GM12864 (cell line): ENCODE measurements at regions not wholly inside any gene's neighbourhood (a gene's known extent, or its start where the extent isn't known, plus 50 kb on each side); places are given as distances from the start of the nearest gene placed in this dataset.

Experiments used
- DNase-seq: peaks from one replicate; pipeline ENCODE4 v3.0.0-alpha.2; 2011; ENCODE audit warnings: low read depth
- H3K4me3 ChIP-seq: 2 replicates; pipeline ENCODE4 v1.5.1; 2011; ENCODE audit warnings: mild to moderate bottlenecking, low read depth, low read length, control low read depth
- TF ChIP-seq, protein P1 (sequence below): IDR thresholded peaks from 2 replicates; pipeline ENCODE4 v1.5.1; 2011; ENCODE audit warnings: low read depth, mild to moderate bottlenecking, moderate library complexity, low read length, control low read depth, inconsistent platforms; ENCODE audit errors: missing control alignments

GRCh38 chr16:85166699-85167588 lies 54.7 kb upstream of the CIBAR2 start:
- H3K4me3 ChIP-seq = no peak overlapping the region
- TF ChIP-seq, protein P1, sequence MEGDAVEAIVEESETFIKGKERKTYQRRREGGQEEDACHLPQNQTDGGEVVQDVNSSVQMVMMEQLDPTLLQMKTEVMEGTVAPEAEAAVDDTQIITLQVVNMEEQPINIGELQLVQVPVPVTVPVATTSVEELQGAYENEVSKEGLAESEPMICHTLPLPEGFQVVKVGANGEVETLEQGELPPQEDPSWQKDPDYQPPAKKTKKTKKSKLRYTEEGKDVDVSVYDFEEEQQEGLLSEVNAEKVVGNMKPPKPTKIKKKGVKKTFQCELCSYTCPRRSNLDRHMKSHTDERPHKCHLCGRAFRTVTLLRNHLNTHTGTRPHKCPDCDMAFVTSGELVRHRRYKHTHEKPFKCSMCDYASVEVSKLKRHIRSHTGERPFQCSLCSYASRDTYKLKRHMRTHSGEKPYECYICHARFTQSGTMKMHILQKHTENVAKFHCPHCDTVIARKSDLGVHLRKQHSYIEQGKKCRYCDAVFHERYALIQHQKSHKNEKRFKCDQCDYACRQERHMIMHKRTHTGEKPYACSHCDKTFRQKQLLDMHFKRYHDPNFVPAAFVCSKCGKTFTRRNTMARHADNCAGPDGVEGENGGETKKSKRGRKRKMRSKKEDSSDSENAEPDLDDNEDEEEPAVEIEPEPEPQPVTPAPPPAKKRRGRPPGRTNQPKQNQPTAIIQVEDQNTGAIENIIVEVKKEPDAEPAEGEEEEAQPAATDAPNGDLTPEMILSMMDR = no peak
- DNase-seq = no peak

- DNase-seq = no peak
- TF ChIP-seq, protein P1 = no peak
- H3K4me3 ChIP-seq = no peak overlapping the region
Observed at GRCh38 chr16:85167589-85168537, 55.6 kb upstream of the CIBAR2 start.

GRCh38 chr16:85168732-85169256 lies 56.5 kb upstream of the CIBAR2 start:
- no peak for DNase-seq
- no peak overlapping the region for H3K4me3 ChIP-seq
- TF ChIP-seq, protein P1 = no peak

- H3K4me3 ChIP-seq = no peak overlapping the region
- TF ChIP-seq, protein P1 = no peak
- DNase-seq = no peak
Observed at GRCh38 chr16:85169333-85170065, 57.2 kb upstream of the CIBAR2 start.

DNA sequence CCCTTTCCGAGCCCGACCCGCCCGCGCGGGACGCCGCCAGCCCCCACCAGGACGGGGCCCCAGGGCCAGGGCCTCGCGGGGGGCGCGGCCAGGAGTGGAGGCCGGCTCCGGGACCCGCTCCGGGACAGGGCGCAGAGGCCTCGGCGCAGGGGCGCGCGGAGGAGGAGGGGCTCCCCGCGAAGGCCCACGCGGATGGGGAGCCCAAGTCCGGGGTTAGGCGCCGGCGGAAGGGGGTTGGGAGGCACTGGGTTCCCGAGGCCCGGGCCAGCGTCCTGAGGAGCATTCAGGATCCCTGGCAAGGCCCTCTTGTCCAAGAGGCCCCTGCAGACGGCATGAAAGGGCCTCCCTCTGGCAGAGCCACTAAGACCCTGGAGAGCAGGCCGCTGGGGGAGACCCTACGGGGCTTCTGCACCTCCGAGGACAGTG lies 57.8 kb upstream of the CIBAR2 start:
- DNase-seq = no peak
- H3K4me3 ChIP-seq = no peak overlapping the region
- TF ChIP-seq, protein P1 = no peak

- no peak overlapping the region for H3K4me3 ChIP-seq
- TF ChIP-seq, protein P1 = no peak
- DNase-seq = no peak
Observed at GRCh38 chr16:85170590-85171003, 58.3 kb upstream of the CIBAR2 start.
